ENCODE measurements at regions not wholly inside any gene's neighbourhood (a gene's known extent, or its start where the extent isn't known, plus 50 kb on each side); places are given as distances from the start of the nearest gene placed in this dataset.
A peak's percentile ranks its signal among the peaks of the same experiment; 100 is the strongest.

GRCh38 chr6:51090343-51090742 is 271.7 kb downstream of the TFAP2B start:
- peaks cover 0 to 11% (median 6%) of the 10 kb centered on the region in 3 donors for H3K9me3 ChIP-seq
- no peaks in the 10 kb centered on the region for H3K27me3 ChIP-seq
- H3K36me3 ChIP-seq, result no peaks in the 10 kb centered on the region

GRCh38 chr6:51093871-51094270 is 275.2 kb downstream of the TFAP2B start:
- 70 to 81% methylated on average over 3 of the region's 3 CpGs for WGBS, 2 donors
- intact Hi-C loops (cut with DNase I), result no loop called here
- DNase-seq, result no peak

More at GRCh38 chr6:51090343-51090742, 271.7 kb downstream of the TFAP2B start:
- Histone ChIP-seq H3K4me1 (no peaks in the 10 kb centered on the region), H3K27ac (no peak overlapping the region), H3K4me3 (no peak overlapping the region)
- no peak for DNase-seq
- intact Hi-C loops (cut with DNase I), result no loop called here
- TF ChIP-seq POLR2A (IDR thresholded peaks at IDR 0.05) (no peak), CTCF (IDR thresholded peaks at IDR 0.05) (no peak)

GRCh38 chr6:51094271-51094670 is 275.6 kb downstream of the TFAP2B start:
- 53 to 54% methylated on average over 1 of the region's 1 CpG for WGBS, 2 donors

More at GRCh38 chr6:51093871-51094270, 275.2 kb downstream of the TFAP2B start:
- Histone ChIP-seq H3K27me3 (no peaks in the 10 kb centered on the region), H3K36me3 (no peaks in the 10 kb centered on the region), H3K4me1 (peaks cover 0 to 6% (median 0%) of the 10 kb centered on the region in 3 donors), H3K4me3 (no peak overlapping the region), H3K27ac (no peak overlapping the region), H3K9me3 (peaks cover 0 to 11% (median 6%) of the 10 kb centered on the region in 3 donors)
- no peak for TF ChIP-seq CTCF (IDR thresholded peaks at IDR 0.05)
- no peak for TF ChIP-seq POLR2A (IDR thresholded peaks at IDR 0.05)

GRCh38 chr6:51098246-51098645 is 279.6 kb downstream of the TFAP2B start:
- no peaks in the 10 kb centered on the region for H3K27me3 ChIP-seq
- no peaks in the 10 kb centered on the region for H3K9me3 ChIP-seq
- peaks cover 0 to 13% (median 0%) of the 10 kb centered on the region in 3 donors for H3K4me1 ChIP-seq
- H3K36me3 ChIP-seq, result no peaks in the 10 kb centered on the region
- TF ChIP-seq CTCF (IDR thresholded peaks at IDR 0.05) (no peak), POLR2A (IDR thresholded peaks at IDR 0.05) (no peak)
- no peak overlapping the region for H3K27ac ChIP-seq
- no peak overlapping the region for H3K4me3 ChIP-seq
- intact Hi-C loops (cut with DNase I), result no loop called here
- DNase-seq, result no peak
- WGBS, 2 donors, result 67 to 77% methylated on average over 2 to 5 of the region's 5 CpGs

More at GRCh38 chr6:51094271-51094670, 275.6 kb downstream of the TFAP2B start:
- no peak for DNase-seq
- peaks cover 0 to 11% (median 6%) of the 10 kb centered on the region in 3 donors for H3K9me3 ChIP-seq
- H3K36me3 ChIP-seq, result no peaks in the 10 kb centered on the region
- intact Hi-C loops (cut with DNase I), result no loop called here
- H3K27me3 ChIP-seq, result no peaks in the 10 kb centered on the region
- H3K4me3 ChIP-seq, result no peak overlapping the region
- TF ChIP-seq CTCF (IDR thresholded peaks at IDR 0.05) (no peak), POLR2A (IDR thresholded peaks at IDR 0.05) (no peak)
- no peak overlapping the region for H3K27ac ChIP-seq
- H3K4me1 ChIP-seq, result peaks cover 0 to 10% (median 0%) of the 10 kb centered on the region in 3 donors

GRCh38 chr6:51098791-51099190 is 280.1 kb downstream of the TFAP2B start:
- peak overlapping the region in 2 of 4 donors; percentile 9 to 41 for H3K27ac ChIP-seq
- no peak for DNase-seq

More at GRCh38 chr6:51098791-51099190, 280.1 kb downstream of the TFAP2B start:
- intact Hi-C loops (cut with DNase I), result no loop called here
- H3K4me3 ChIP-seq, result no peak overlapping the region
- no peaks in the 10 kb centered on the region for H3K9me3 ChIP-seq
- H3K36me3 ChIP-seq, result no peaks in the 10 kb centered on the region
- H3K4me1 ChIP-seq, result peaks cover 0 to 13% (median 0%) of the 10 kb centered on the region in 3 donors
- no peaks in the 10 kb centered on the region for H3K27me3 ChIP-seq
- TF ChIP-seq POLR2A (IDR thresholded peaks at IDR 0.05), result no peak
- no peak for TF ChIP-seq CTCF (IDR thresholded peaks at IDR 0.05)

Measured in esophagus squamous epithelium (tissue), 5 donors.